Endodermal cell (in vitro differentiated cells): ENCODE measurements at regions not wholly inside any gene's neighbourhood (a gene's known extent, or its start where the extent isn't known, plus 50 kb on each side); places are given as distances from the start of the nearest gene placed in this dataset.

ENCODE experiments used
- DNase-seq: peaks from one replicate; pipeline ENCODE4 v3.0.0-alpha.2; 2017
- H3K27ac ChIP-seq: 2 replicates; pipeline ENCODE4 v1.5.1; 2013; ENCODE audit warnings: mild to moderate bottlenecking, low read depth, low read length, moderate library complexity
- H3K27me3 ChIP-seq: 2 replicates; pipeline ENCODE4 v1.6.1; 2013; ENCODE audit warnings: mild to moderate bottlenecking, low read length, moderate library complexity; ENCODE audit not compliant: insufficient read depth, control insufficient read depth, poor library complexity, severe bottlenecking
- H3K36me3 ChIP-seq: 2 replicates; pipeline ENCODE4 v1.7.0; 2013; ENCODE audit warnings: mild to moderate bottlenecking, low read length, moderate library complexity; ENCODE audit not compliant: control insufficient read depth, insufficient read depth
- H3K4me1 ChIP-seq: one replicate; pipeline ENCODE4 v1.7.0; 2013; ENCODE audit warnings: low read length; ENCODE audit not compliant: control insufficient read depth, insufficient read depth
- H3K4me3 ChIP-seq: 2 replicates; pipeline ENCODE4 v1.5.1; 2013; ENCODE audit warnings: mild to moderate bottlenecking, low read length, moderate library complexity
- H3K9ac ChIP-seq: 2 replicates; pipeline ENCODE4 v1.6.1; 2013; ENCODE audit warnings: mild to moderate bottlenecking, low read length, moderate library complexity; ENCODE audit not compliant: poor library complexity, severe bottlenecking; ENCODE audit errors: extremely low read depth
- H3K9me3 ChIP-seq: 2 replicates; pipeline ENCODE4 v1.6.1; 2013; ENCODE audit warnings: mild to moderate bottlenecking, low read length, moderate library complexity; ENCODE audit not compliant: control insufficient read depth
- H3K27ac Mint-ChIP-seq: 2 replicates; pipeline ENCODE4 v1.8.0; 2020; ENCODE audit warnings: mixed read lengths
- H3K27me3 Mint-ChIP-seq: 2 replicates; pipeline ENCODE4 v1.8.0; 2021; ENCODE audit warnings: mild to moderate bottlenecking, mixed read lengths; ENCODE audit not compliant: insufficient read depth
- H3K36me3 Mint-ChIP-seq: 2 replicates; pipeline ENCODE4 v1.8.0; 2020; ENCODE audit warnings: low read depth, mixed read lengths
- H3K4me1 Mint-ChIP-seq: 2 replicates; pipeline ENCODE4 v1.8.0; 2020; ENCODE audit warnings: mixed read lengths
- H3K4me3 Mint-ChIP-seq: 2 replicates; pipeline ENCODE4 v1.8.0; 2020; ENCODE audit warnings: mild to moderate bottlenecking, moderate library complexity, mixed read lengths
- H3K9me3 Mint-ChIP-seq: 2 replicates; pipeline ENCODE4 v1.8.0; 2020; ENCODE audit warnings: mild to moderate bottlenecking, mixed read lengths
- CTCF ChIP-seq: fragments of 200-600 bp; sonication (generic); conservative IDR thresholded peaks from 2 replicates; pipeline ENCODE4 v1.5.0; 2021; ENCODE audit warnings: antibody characterized with exemption, mild to moderate bottlenecking
- WGBS, 2 experiments: methylation state at CpG; one replicate each; pipeline versions ENCODE4 v1.1.5 to v1.1.7; 2013; ENCODE audit warnings: missing lambda C conversion rate in 2 of 2, mixed read lengths in 1 of 2; ENCODE audit not compliant: insufficient coverage in 1 of 2, insufficient read length in 1 of 2; 5-methylcytosine and 5-hydroxymethylcytosine counted together

- peak; percentile 57 for DNase-seq
- no peak overlapping the region for H3K9ac ChIP-seq
- Mint-ChIP-seq H3K36me3 (no peaks in the 10 kb centered on the region), H3K27me3 (no peaks in the 10 kb centered on the region), H3K4me1 (no peaks in the 10 kb centered on the region), H3K9me3 (no peaks in the 10 kb centered on the region), H3K27ac (no peak overlapping the region), H3K4me3 (no peak overlapping the region)
- no peak overlapping the region for H3K4me3 ChIP-seq
- H3K27me3 ChIP-seq, result no peaks in the 10 kb centered on the region
- H3K9me3 ChIP-seq, result no peaks in the 10 kb centered on the region
- TF ChIP-seq CTCF, result no peak
- H3K27ac ChIP-seq, result no peak overlapping the region
- no peaks in the 10 kb centered on the region for H3K36me3 ChIP-seq
- H3K4me1 ChIP-seq, result no peaks in the 10 kb centered on the region
- WGBS, 2 experiments, result 89 to 100% methylated on average over 6 to 10 of the region's 10 CpGs
These were observed 464.1 kb downstream of the KLF5 start for GRCh38 chr13:73522937-73523336.

- no peak for DNase-seq
- Histone ChIP-seq H3K9me3 (no peaks in the 10 kb centered on the region), H3K27me3 (no peaks in the 10 kb centered on the region), H3K27ac (no peak overlapping the region), H3K9ac (no peak overlapping the region), H3K4me1 (no peaks in the 10 kb centered on the region), H3K4me3 (no peak overlapping the region), H3K36me3 (no peaks in the 10 kb centered on the region)
- Mint-ChIP-seq H3K36me3 (no peaks in the 10 kb centered on the region), H3K27ac (no peak overlapping the region), H3K27me3 (no peaks in the 10 kb centered on the region), H3K9me3 (no peaks in the 10 kb centered on the region), H3K4me1 (no peaks in the 10 kb centered on the region), H3K4me3 (no peak overlapping the region)
- TF ChIP-seq CTCF, result no peak
- WGBS, 2 experiments, result 90 to 94% methylated on average over 2 to 4 of the region's 4 CpGs
These were observed 463.2 kb downstream of the KLF5 start for GRCh38 chr13:73521985-73522524.

GRCh38 chr13:73521290-73521624 is 462.5 kb downstream of the KLF5 start:
- Mint-ChIP-seq H3K4me1 (no peaks in the 10 kb centered on the region), H3K36me3 (no peaks in the 10 kb centered on the region), H3K9me3 (no peaks in the 10 kb centered on the region), H3K4me3 (no peak overlapping the region), H3K27me3 (no peaks in the 10 kb centered on the region), H3K27ac (no peak overlapping the region)
- no peak for DNase-seq
- H3K9me3 ChIP-seq, result no peaks in the 10 kb centered on the region
- no peak for TF ChIP-seq CTCF
- H3K36me3 ChIP-seq, result no peaks in the 10 kb centered on the region
- H3K4me1 ChIP-seq, result no peaks in the 10 kb centered on the region
- no peak overlapping the region for H3K9ac ChIP-seq
- H3K27me3 ChIP-seq, result no peaks in the 10 kb centered on the region
- no peak overlapping the region for H3K4me3 ChIP-seq
- WGBS, 2 experiments, result 87% methylated on average over 2 of the region's 2 CpGs; no CpG with 5 or more reads in 1 of the 2 experiments
- no peak overlapping the region for H3K27ac ChIP-seq
